Liver (tissue), 8 donors: ENCODE measurements at regions not wholly inside any gene's neighbourhood (a gene's known extent, or its start where the extent isn't known, plus 50 kb on each side); places are given as distances from the start of the nearest gene placed in this dataset.

Experiments used
- DNase-seq: peaks from one replicate; pipeline ENCODE4 v3.0.0-alpha.2; 2017; ENCODE audit warnings: low spot score
- H3K27ac ChIP-seq, 2 donors: one replicate each; pipeline ENCODE4 v1.7.0; 2013; ENCODE audit warnings: inconsistent platforms in 2 of 2, low read length in 2 of 2, control low read depth in 1 of 2, low read depth in 1 of 2, mild to moderate bottlenecking in 1 of 2
- H3K27me3 ChIP-seq, 4 donors: one replicate each; pipeline versions ENCODE4 v1.6.1 to v1.7.0; 2013; ENCODE audit warnings: low read length in 3 of 4, inconsistent platforms in 1 of 4, mild to moderate bottlenecking in 1 of 4, moderate library complexity in 1 of 4; ENCODE audit not compliant: control insufficient read depth in 4 of 4, insufficient read depth in 4 of 4
- H3K36me3 ChIP-seq, 4 donors: one replicate each; pipeline versions ENCODE4 v1.6.1 to v1.7.0; 2013; ENCODE audit warnings: low read length in 3 of 4, mild to moderate bottlenecking in 3 of 4, low read depth in 1 of 4, moderate library complexity in 1 of 4; ENCODE audit not compliant: control insufficient read depth in 4 of 4, insufficient read depth in 3 of 4
- H3K4me1 ChIP-seq, 4 donors: one replicate each; pipeline versions ENCODE4 v1.6.1 to v1.7.0; 2013; ENCODE audit warnings: low read length in 3 of 4, mild to moderate bottlenecking in 3 of 4, moderate library complexity in 1 of 4; ENCODE audit not compliant: control insufficient read depth in 4 of 4, insufficient read depth in 4 of 4
- H3K4me3 ChIP-seq, 3 donors: one replicate each; pipeline versions ENCODE4 v1.6.1 to v1.7.0; 2013; ENCODE audit warnings: low read length in 3 of 3, control low read depth in 1 of 3, low read depth in 1 of 3, mild to moderate bottlenecking in 1 of 3
- H3K9ac ChIP-seq, 2 donors: one replicate each; pipeline ENCODE4 v1.7.0; 2013; ENCODE audit warnings: low read length in 2 of 2, mild to moderate bottlenecking in 2 of 2, moderate library complexity in 2 of 2, control low read depth in 1 of 2, low read depth in 1 of 2
- H3K9me3 ChIP-seq, 4 donors: one replicate each; pipeline versions ENCODE4 v1.6.1 to v1.7.0; 2013; ENCODE audit warnings: low read length in 3 of 4; ENCODE audit not compliant: control insufficient read depth in 4 of 4
- EGR1 ChIP-seq, 2 donors: IDR thresholded peaks; 2 replicates each; pipeline ENCODE4 v1.6.1; 2016 to 2018; ENCODE audit warnings: antibody characterized with exemption in 2 of 2, low read depth in 2 of 2
- FOXA1 ChIP-seq: IDR thresholded peaks from 2 replicates; pipeline ENCODE4 v1.6.1; 2016; ENCODE audit warnings: antibody characterized with exemption
- FOXA2 ChIP-seq: IDR thresholded peaks from 2 replicates; pipeline ENCODE4 v1.6.1; 2016; ENCODE audit warnings: antibody characterized with exemption
- GABPA ChIP-seq, 2 donors: IDR thresholded peaks in 1 of 2; conservative IDR thresholded peaks in 1 of 2; 2 replicates each; pipeline ENCODE4 v1.6.1; 2016; ENCODE audit warnings: antibody characterized with exemption in 2 of 2, mild to moderate bottlenecking in 1 of 2, moderate library complexity in 1 of 2
- HNF4A ChIP-seq, 2 donors: conservative IDR thresholded peaks; 2 replicates each; pipeline ENCODE4 v1.6.1; 2016; ENCODE audit warnings: antibody characterized with exemption in 2 of 2, mild to moderate bottlenecking in 2 of 2
- HNF4G ChIP-seq: IDR thresholded peaks from 2 replicates; pipeline ENCODE4 v1.6.1; 2016; ENCODE audit warnings: antibody characterized with exemption
- JUND ChIP-seq, 2 donors: IDR thresholded peaks; 2 replicates each; pipeline ENCODE4 v1.6.1; 2016; ENCODE audit warnings: antibody characterized with exemption in 2 of 2
- NR2F2 ChIP-seq: IDR thresholded peaks from 2 replicates; pipeline ENCODE4 v1.6.1; 2016; ENCODE audit warnings: antibody characterized with exemption
- RAD21 ChIP-seq, 2 donors: IDR thresholded peaks; 2 replicates each; pipeline ENCODE4 v1.6.1; 2016; ENCODE audit warnings: antibody characterized with exemption in 2 of 2, mild to moderate bottlenecking in 2 of 2
- RXRA ChIP-seq, 2 donors: IDR thresholded peaks; 2 replicates each; pipeline ENCODE4 v1.6.1; 2017 to 2018; ENCODE audit warnings: antibody characterized with exemption in 2 of 2, mild to moderate bottlenecking in 1 of 2
- SP1 ChIP-seq: IDR thresholded peaks from 2 replicates; pipeline ENCODE4 v1.6.1; 2018; ENCODE audit warnings: antibody characterized with exemption, mild to moderate bottlenecking
- TAF1 ChIP-seq: conservative IDR thresholded peaks from 2 replicates; pipeline ENCODE4 v1.6.1; 2016; ENCODE audit warnings: antibody characterized with exemption, mild to moderate bottlenecking
- YY1 ChIP-seq: IDR thresholded peaks from 2 replicates; pipeline ENCODE4 v1.6.1; 2016; ENCODE audit warnings: antibody characterized with exemption, mild to moderate bottlenecking
- WGBS: extraction: QIAGEN DNeasy Blood & Tissue Kit; methylation state at CpG from one replicate; pipeline ENCODE4 v1.1.7; 2013; 5-methylcytosine and 5-hydroxymethylcytosine counted together
- TF ChIP-seq, protein P1 (sequence below): IDR thresholded peaks from 2 replicates; pipeline ENCODE4 v1.6.1; 2016; ENCODE audit warnings: antibody characterized with exemption
- TF ChIP-seq, protein P2 (sequence below): IDR thresholded peaks from 2 replicates; pipeline ENCODE4 v1.6.1; 2016; ENCODE audit warnings: antibody characterized with exemption
- TF ChIP-seq, protein P3 (sequence below): IDR thresholded peaks from 2 replicates; pipeline ENCODE4 v1.6.1; 2016; ENCODE audit warnings: antibody characterized with exemption
- TF ChIP-seq, protein P4 (sequence below): IDR thresholded peaks from 2 replicates; pipeline ENCODE4 v1.6.1; 2016; ENCODE audit warnings: antibody characterized with exemption, mild to moderate bottlenecking
- TF ChIP-seq, protein P5 (sequence below): fragments of 150-350 bp; IDR thresholded peaks from 2 replicates; pipeline ENCODE4 v1.5.1; 2017; ENCODE audit warnings: improper control_type of control experiment, low read depth, low read length; ENCODE audit not compliant: missing input control
- donor health status: healthy.
- donor health status: healthy.
- donor health status: healthy.
- donor health status: healthy.
- donor health status: healthy.

DNA sequence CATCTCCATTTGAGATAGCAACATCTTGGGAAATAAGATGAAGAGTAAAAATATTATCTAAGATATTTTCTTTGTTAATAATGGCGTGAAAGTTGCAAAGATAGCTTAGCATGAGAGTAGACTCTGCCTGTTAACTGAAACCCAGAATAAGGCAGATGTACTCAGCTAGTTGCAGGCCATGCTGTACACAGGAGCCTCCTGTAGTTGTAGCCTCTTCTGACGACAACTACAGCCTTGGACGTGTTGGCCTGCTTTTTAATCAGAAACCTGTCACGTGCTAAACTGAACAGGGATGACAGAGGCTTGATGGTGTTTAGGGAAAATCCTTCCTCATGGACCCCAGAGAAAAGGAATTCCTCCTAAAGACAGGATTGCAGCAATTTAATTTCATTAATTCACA lies 155.1 kb upstream of the TMEM229A start:
- no peak overlapping the region for H3K9ac ChIP-seq
- no peaks in the 10 kb centered on the region for H3K4me1 ChIP-seq
- TF ChIP-seq JUND (IDR thresholded peaks at IDR 0.05) (no peak), TAF1 (no peak), FOXA1 (no peak), EGR1 (IDR thresholded peaks at IDR 0.05; ENCODE audit: low read depth in 2 of 2) (no peak), HNF4G (no peak), NR2F2 (no peak)
- TF ChIP-seq, protein P1, sequence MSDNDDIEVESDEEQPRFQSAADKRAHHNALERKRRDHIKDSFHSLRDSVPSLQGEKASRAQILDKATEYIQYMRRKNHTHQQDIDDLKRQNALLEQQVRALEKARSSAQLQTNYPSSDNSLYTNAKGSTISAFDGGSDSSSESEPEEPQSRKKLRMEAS, result no peak
- TF ChIP-seq, protein P2, sequence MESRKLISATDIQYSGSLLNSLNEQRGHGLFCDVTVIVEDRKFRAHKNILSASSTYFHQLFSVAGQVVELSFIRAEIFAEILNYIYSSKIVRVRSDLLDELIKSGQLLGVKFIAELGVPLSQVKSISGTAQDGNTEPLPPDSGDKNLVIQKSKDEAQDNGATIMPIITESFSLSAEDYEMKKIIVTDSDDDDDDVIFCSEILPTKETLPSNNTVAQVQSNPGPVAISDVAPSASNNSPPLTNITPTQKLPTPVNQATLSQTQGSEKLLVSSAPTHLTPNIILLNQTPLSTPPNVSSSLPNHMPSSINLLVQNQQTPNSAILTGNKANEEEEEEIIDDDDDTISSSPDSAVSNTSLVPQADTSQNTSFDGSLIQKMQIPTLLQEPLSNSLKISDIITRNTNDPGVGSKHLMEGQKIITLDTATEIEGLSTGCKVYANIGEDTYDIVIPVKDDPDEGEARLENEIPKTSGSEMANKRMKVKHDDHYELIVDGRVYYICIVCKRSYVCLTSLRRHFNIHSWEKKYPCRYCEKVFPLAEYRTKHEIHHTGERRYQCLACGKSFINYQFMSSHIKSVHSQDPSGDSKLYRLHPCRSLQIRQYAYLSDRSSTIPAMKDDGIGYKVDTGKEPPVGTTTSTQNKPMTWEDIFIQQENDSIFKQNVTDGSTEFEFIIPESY, result no peak
- H3K4me3 ChIP-seq, result no peak overlapping the region
- no peaks in the 10 kb centered on the region for H3K36me3 ChIP-seq
- DNase-seq, result no peak
- no peaks in the 10 kb centered on the region for H3K27me3 ChIP-seq
- no peak overlapping the region for H3K27ac ChIP-seq
- H3K9me3 ChIP-seq, result no peaks in the 10 kb centered on the region
- 73% methylated on average over 4 of the region's 4 CpGs for WGBS

DNA sequence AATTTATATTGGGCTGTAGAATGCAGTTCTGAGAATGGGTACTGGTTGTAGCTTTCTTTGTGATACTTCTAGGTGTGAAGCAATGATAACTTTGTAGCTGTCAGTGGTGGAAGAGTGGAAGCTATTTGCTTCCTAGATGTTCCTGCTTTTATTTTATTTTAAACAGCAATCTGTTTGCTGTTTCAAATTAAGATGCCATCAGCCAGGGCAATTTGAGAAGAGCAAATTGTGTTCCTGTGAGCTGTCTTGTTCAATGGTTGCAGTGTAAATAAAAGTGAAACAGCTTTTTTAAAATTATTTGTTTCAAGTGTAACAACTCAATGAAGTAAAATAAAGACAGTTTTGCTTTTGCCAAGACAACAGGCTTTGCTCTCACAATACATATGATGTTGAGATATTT lies 150.8 kb upstream of the TMEM229A start:
- no peak overlapping the region for H3K4me3 ChIP-seq
- no peak overlapping the region for H3K9ac ChIP-seq
- H3K27me3 ChIP-seq, result no peaks in the 10 kb centered on the region
- no peaks in the 10 kb centered on the region for H3K4me1 ChIP-seq
- DNase-seq, result no peak
- H3K9me3 ChIP-seq, result no peaks in the 10 kb centered on the region
- H3K27ac ChIP-seq, result no peak overlapping the region
- H3K36me3 ChIP-seq, result no peaks in the 10 kb centered on the region
- TF ChIP-seq GABPA (IDR thresholded peaks at IDR 0.05 in 1 of 2, conservative IDR thresholded peaks at IDR 0.05 in 1 of 2), result no peak
- TF ChIP-seq, protein P3, sequence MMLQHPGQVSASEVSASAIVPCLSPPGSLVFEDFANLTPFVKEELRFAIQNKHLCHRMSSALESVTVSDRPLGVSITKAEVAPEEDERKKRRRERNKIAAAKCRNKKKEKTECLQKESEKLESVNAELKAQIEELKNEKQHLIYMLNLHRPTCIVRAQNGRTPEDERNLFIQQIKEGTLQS, result no peak
- TF ChIP-seq EGR1 (IDR thresholded peaks at IDR 0.05; ENCODE audit: low read depth in 2 of 2), result no peak
- TF ChIP-seq HNF4A (conservative IDR thresholded peaks at IDR 0.05), result no peak
- TF ChIP-seq HNF4G, result no peak
- TF ChIP-seq, protein P1, result no peak
- TF ChIP-seq, protein P4, sequence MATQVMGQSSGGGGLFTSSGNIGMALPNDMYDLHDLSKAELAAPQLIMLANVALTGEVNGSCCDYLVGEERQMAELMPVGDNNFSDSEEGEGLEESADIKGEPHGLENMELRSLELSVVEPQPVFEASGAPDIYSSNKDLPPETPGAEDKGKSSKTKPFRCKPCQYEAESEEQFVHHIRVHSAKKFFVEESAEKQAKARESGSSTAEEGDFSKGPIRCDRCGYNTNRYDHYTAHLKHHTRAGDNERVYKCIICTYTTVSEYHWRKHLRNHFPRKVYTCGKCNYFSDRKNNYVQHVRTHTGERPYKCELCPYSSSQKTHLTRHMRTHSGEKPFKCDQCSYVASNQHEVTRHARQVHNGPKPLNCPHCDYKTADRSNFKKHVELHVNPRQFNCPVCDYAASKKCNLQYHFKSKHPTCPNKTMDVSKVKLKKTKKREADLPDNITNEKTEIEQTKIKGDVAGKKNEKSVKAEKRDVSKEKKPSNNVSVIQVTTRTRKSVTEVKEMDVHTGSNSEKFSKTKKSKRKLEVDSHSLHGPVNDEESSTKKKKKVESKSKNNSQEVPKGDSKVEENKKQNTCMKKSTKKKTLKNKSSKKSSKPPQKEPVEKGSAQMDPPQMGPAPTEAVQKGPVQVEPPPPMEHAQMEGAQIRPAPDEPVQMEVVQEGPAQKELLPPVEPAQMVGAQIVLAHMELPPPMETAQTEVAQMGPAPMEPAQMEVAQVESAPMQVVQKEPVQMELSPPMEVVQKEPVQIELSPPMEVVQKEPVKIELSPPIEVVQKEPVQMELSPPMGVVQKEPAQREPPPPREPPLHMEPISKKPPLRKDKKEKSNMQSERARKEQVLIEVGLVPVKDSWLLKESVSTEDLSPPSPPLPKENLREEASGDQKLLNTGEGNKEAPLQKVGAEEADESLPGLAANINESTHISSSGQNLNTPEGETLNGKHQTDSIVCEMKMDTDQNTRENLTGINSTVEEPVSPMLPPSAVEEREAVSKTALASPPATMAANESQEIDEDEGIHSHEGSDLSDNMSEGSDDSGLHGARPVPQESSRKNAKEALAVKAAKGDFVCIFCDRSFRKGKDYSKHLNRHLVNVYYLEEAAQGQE, result no peak
- no peak for TF ChIP-seq SP1
- TF ChIP-seq FOXA2, result no peak
- no peak for TF ChIP-seq RAD21 (IDR thresholded peaks at IDR 0.05)
- TF ChIP-seq, protein P2, result no peak
- no peak for TF ChIP-seq YY1
- no peak for TF ChIP-seq JUND (IDR thresholded peaks at IDR 0.05)
- TF ChIP-seq TAF1, result no peak
- TF ChIP-seq, protein P5, sequence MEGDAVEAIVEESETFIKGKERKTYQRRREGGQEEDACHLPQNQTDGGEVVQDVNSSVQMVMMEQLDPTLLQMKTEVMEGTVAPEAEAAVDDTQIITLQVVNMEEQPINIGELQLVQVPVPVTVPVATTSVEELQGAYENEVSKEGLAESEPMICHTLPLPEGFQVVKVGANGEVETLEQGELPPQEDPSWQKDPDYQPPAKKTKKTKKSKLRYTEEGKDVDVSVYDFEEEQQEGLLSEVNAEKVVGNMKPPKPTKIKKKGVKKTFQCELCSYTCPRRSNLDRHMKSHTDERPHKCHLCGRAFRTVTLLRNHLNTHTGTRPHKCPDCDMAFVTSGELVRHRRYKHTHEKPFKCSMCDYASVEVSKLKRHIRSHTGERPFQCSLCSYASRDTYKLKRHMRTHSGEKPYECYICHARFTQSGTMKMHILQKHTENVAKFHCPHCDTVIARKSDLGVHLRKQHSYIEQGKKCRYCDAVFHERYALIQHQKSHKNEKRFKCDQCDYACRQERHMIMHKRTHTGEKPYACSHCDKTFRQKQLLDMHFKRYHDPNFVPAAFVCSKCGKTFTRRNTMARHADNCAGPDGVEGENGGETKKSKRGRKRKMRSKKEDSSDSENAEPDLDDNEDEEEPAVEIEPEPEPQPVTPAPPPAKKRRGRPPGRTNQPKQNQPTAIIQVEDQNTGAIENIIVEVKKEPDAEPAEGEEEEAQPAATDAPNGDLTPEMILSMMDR, result no peak
- TF ChIP-seq RXRA (IDR thresholded peaks at IDR 0.05), result no peak
